SU-DHL-6 (cell line): ENCODE measurements at regions not wholly inside any gene's neighbourhood (a gene's known extent, or its start where the extent isn't known, plus 50 kb on each side); places are given as distances from the start of the nearest gene placed in this dataset.

ENCODE experiments used
- H2AFZ ChIP-seq: fragments of 200-600 bp; sonication (generic); 2 replicates; pipeline ENCODE4 v1.6.1; 2014; ENCODE audit warnings: low read depth, mild to moderate bottlenecking, moderate library complexity, mixed read lengths, antibody characterized with exemption, low read length; ENCODE audit not compliant: severe bottlenecking
- H3F3A ChIP-seq: fragments of 200-600 bp; shearing (Covaris generic); 2 replicates; pipeline ENCODE4 v1.6.0; 2016; ENCODE audit warnings: antibody characterized with exemption, mild to moderate bottlenecking; ENCODE audit not compliant: insufficient read depth
- H3K27ac ChIP-seq: fragments of 200-600 bp; sonication (generic); 2 replicates; pipeline ENCODE4 v1.5.1; 2016; ENCODE audit warnings: low read depth, mild to moderate bottlenecking, low read length, moderate library complexity, mixed read lengths
- H3K27me3 ChIP-seq: fragments of 200-600 bp; sonication (generic), shearing (Covaris generic); 2 replicates; pipeline ENCODE4 v1.6.0; 2014; ENCODE audit warnings: mild to moderate bottlenecking, low read length
- H3K36me3 ChIP-seq: fragments of 200-600 bp; sonication (generic); 2 replicates; pipeline ENCODE4 v1.6.1; 2014; ENCODE audit warnings: mild to moderate bottlenecking, low read length, mixed read lengths
- H3K4me2 ChIP-seq: fragments of 300-600, 200-600 bp; shearing (Covaris generic), sonication (generic); 2 replicates; pipeline ENCODE4 v1.6.0; 2014; ENCODE audit warnings: low read length, low read depth, mild to moderate bottlenecking; ENCODE audit not compliant: poor library complexity, severe bottlenecking
- H3K4me3 ChIP-seq: fragments of 200-600 bp; sonication (generic); 2 replicates; pipeline ENCODE4 v1.5.1; 2014; ENCODE audit warnings: antibody characterized with exemption, low read length, mild to moderate bottlenecking, mixed read lengths; ENCODE audit not compliant: insufficient read depth, poor library complexity, severe bottlenecking
- H3K79me2 ChIP-seq: fragments of 200-600 bp; sonication (generic); 2 replicates; pipeline ENCODE4 v1.6.1; 2014; ENCODE audit warnings: mild to moderate bottlenecking, low read length, moderate library complexity; ENCODE audit not compliant: insufficient read depth
- H3K9ac ChIP-seq: fragments of 200-600 bp; sonication (generic); 2 replicates; pipeline ENCODE4 v1.7.0; 2014; ENCODE audit warnings: mild to moderate bottlenecking, low read length
- H3K9me2 ChIP-seq: fragments of 200-600 bp; sonication (generic); replicated peaks from 2 replicates; pipeline ENCODE4 v1.6.1; 2014; ENCODE audit warnings: low read length; ENCODE audit not compliant: insufficient read depth
- H3K9me3 ChIP-seq: fragments of 200-600 bp; sonication (generic); 2 replicates; pipeline ENCODE4 v1.6.1; 2014; ENCODE audit warnings: low read length, mixed read lengths; ENCODE audit not compliant: insufficient read depth
- H4K20me1 ChIP-seq: fragments of 200-600 bp; sonication (generic); 2 replicates; pipeline ENCODE4 v1.6.1; 2014; ENCODE audit warnings: low read depth, mild to moderate bottlenecking, antibody characterized with exemption, low read length, moderate library complexity, mixed read lengths
- EZH2phosphoT487 ChIP-seq: fragments of 200-600 bp; sonication (generic), shearing (Covaris generic); conservative IDR thresholded peaks from 2 replicates; pipeline ENCODE4 v1.6.1; 2018; ENCODE audit warnings: mild to moderate bottlenecking, antibody characterized with exemption, low read length, moderate library complexity, mixed read lengths
- TF ChIP-seq, protein P1 (sequence below): fragments of 200-600 bp; sonication (generic); IDR thresholded peaks from one replicate; pipeline ENCODE4 v1.5.1; 2017; ENCODE audit warnings: antibody characterized with exemption, mild to moderate bottlenecking, low read length, moderate library complexity; ENCODE audit not compliant: insufficient read depth, poor library complexity, severe bottlenecking

DNA sequence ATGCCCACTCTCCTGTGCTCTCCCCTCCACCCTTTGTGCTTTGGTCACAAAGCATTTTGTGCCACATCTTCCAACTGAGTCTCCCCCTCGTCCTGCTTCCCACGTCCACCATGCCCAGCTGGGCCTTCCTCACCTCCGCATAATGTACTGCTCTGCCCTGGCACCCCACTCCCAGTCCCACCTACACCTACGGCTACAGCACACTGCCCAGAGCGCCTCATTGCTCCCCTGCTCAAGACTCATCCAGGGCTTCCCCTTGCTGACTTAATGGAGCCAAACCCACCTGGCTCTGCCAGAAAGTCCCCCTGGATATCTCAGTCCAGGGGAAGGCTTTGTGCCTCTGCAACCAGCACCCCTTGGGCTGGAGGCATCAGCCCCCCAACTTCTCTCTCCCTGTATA lies 299.2 kb upstream of the ZMIZ1 start:
- TF ChIP-seq, protein P1, sequence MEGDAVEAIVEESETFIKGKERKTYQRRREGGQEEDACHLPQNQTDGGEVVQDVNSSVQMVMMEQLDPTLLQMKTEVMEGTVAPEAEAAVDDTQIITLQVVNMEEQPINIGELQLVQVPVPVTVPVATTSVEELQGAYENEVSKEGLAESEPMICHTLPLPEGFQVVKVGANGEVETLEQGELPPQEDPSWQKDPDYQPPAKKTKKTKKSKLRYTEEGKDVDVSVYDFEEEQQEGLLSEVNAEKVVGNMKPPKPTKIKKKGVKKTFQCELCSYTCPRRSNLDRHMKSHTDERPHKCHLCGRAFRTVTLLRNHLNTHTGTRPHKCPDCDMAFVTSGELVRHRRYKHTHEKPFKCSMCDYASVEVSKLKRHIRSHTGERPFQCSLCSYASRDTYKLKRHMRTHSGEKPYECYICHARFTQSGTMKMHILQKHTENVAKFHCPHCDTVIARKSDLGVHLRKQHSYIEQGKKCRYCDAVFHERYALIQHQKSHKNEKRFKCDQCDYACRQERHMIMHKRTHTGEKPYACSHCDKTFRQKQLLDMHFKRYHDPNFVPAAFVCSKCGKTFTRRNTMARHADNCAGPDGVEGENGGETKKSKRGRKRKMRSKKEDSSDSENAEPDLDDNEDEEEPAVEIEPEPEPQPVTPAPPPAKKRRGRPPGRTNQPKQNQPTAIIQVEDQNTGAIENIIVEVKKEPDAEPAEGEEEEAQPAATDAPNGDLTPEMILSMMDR = no peak
- no peak for TF ChIP-seq EZH2phosphoT487
- no peaks in the 10 kb centered on the region for H3K27me3 ChIP-seq
- H4K20me1 ChIP-seq = no peaks in the 10 kb centered on the region
- H2AFZ ChIP-seq = no peak overlapping the region
- H3K79me2 ChIP-seq = no peaks in the 10 kb centered on the region
- no peak overlapping the region for H3K4me2 ChIP-seq
- no peak overlapping the region for H3K27ac ChIP-seq
- no peaks in the 10 kb centered on the region for H3K36me3 ChIP-seq
- no peak overlapping the region for H3K4me3 ChIP-seq
- H3K9me3 ChIP-seq = no peaks in the 10 kb centered on the region
- H3F3A ChIP-seq = no peaks in the 10 kb centered on the region
- H3K9me2 ChIP-seq = no peaks in the 10 kb centered on the region
- no peak overlapping the region for H3K9ac ChIP-seq

DNA sequence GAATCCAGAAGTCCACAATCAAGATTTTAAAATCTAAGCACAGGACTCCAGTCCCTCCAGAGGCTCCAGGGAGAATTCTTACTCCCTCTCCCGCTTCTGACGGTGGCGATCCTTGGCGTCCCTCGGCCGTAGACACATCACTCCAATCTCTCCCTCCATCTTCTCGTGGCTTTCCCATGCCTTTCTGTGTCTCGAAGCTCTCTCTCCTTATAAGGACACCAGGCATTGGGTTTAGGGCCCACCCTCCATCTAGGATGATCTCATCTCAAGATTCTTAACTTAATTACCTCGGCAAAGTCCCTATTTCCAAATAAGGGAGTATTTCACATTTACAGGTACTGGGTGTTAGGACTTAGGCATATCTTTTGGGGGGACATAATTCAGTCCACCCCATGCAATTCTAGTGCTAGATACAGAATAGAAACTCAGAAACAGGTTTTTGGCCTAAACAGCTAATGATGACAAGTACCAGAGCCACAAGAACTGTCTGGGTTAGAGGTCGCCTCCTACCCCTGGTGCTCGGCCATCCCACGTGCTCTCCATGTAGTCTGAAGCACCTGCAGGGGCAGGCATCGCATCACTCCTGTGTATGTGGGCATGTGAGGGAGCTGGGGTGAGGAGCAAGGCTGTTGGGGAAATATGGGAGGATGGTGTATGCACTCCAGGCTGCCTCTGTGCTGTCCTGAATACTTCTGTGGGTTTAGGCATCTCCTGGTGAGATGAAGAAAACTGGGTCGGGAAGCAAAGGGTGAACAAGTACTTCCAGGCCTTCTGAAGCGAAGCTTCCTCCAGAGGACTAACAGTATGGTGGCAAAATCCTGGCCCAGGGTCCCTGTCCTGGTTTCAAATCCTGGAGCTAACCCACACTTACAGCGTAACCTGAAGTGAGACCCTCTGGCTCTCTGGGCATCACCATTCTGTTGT lies 298.3 kb upstream of the ZMIZ1 start:
- Histone ChIP-seq H4K20me1 (no peaks in the 10 kb centered on the region), H3K79me2 (no peaks in the 10 kb centered on the region), H3K9ac (no peak overlapping the region), H3K36me3 (no peaks in the 10 kb centered on the region), H3K27me3 (no peaks in the 10 kb centered on the region), H3F3A (no peaks in the 10 kb centered on the region), H3K9me3 (no peaks in the 10 kb centered on the region), H3K4me3 (no peak overlapping the region), H3K9me2 (no peaks in the 10 kb centered on the region), H2AFZ (no peak overlapping the region), H3K27ac (no peak overlapping the region), H3K4me2 (no peak overlapping the region)
- TF ChIP-seq EZH2phosphoT487 = no peak
- TF ChIP-seq, protein P1 = no peak

DNA sequence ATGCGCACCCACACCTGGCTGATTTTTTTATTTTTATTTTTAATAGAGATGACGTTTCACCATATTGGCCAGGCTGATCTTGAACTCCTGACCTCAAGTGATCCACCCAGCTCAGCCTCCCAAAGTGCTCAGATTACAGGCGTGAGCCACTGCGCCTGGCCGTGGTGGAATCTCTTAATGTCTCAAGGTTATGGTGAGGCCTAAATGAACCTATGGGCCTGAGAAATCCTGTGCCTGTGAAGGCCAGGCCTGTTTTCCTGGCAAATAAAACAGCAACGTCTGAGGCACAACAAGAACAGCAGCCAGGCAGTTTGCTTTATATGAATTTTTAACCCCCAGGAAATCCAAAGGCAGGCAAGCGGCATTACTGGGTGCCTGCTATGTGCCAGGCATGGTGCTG lies 297.5 kb upstream of the ZMIZ1 start:
- TF ChIP-seq, protein P1 = no peak
- TF ChIP-seq EZH2phosphoT487 = no peak
- Histone ChIP-seq H3K4me3 (no peak overlapping the region), H3K36me3 (no peaks in the 10 kb centered on the region), H3K9ac (no peak overlapping the region), H3K27me3 (no peaks in the 10 kb centered on the region), H3K9me3 (no peaks in the 10 kb centered on the region), H3K9me2 (no peaks in the 10 kb centered on the region), H3K4me2 (no peak overlapping the region), H4K20me1 (no peaks in the 10 kb centered on the region), H2AFZ (no peak overlapping the region), H3F3A (no peaks in the 10 kb centered on the region), H3K27ac (no peak overlapping the region), H3K79me2 (no peaks in the 10 kb centered on the region)
